Mesendoderm (in vitro differentiated cells): ENCODE measurements at regions not wholly inside any gene's neighbourhood (a gene's known extent, or its start where the extent isn't known, plus 50 kb on each side); places are given as distances from the start of the nearest gene placed in this dataset.
"Not testable (repeated sequence)": the region's sequence is repeated elsewhere in the genome, so short reads cannot be mapped to it uniquely, and the experiment has no call there.

Experiments used
- DNase-seq: peaks from one replicate; pipeline ENCODE4 v3.0.0; 2013
- H2AK5ac ChIP-seq: 2 replicates; pipeline ENCODE4 v1.6.1; 2013; ENCODE audit warnings: low read length, inconsistent platforms
- H2BK120ac ChIP-seq: 2 replicates; pipeline ENCODE4 v1.6.1; 2013; ENCODE audit warnings: low read depth, mild to moderate bottlenecking, low read length, moderate library complexity, mixed read lengths
- H2BK15ac ChIP-seq: replicated peaks from 2 replicates; pipeline ENCODE4 v1.6.1; 2013; ENCODE audit warnings: low read depth, mild to moderate bottlenecking, moderate library complexity
- H2BK5ac ChIP-seq: 2 replicates; pipeline ENCODE4 v1.6.1; 2013; ENCODE audit warnings: low read length, inconsistent platforms
- H3K18ac ChIP-seq: 2 replicates; pipeline ENCODE4 v1.6.1; 2013; ENCODE audit warnings: mild to moderate bottlenecking, low read length, mixed read lengths
- H3K23ac ChIP-seq: one replicate; pipeline ENCODE4 v1.6.1; 2013; ENCODE audit warnings: low read length
- H3K27ac ChIP-seq: 2 replicates; pipeline ENCODE4 v1.5.1; 2013; ENCODE audit warnings: low read depth, mild to moderate bottlenecking, inconsistent platforms, low read length, moderate library complexity
- H3K27me3 ChIP-seq: 2 replicates; pipeline ENCODE4 v1.6.1; 2013; ENCODE audit warnings: low read length, control low read depth, mild to moderate bottlenecking, inconsistent platforms; ENCODE audit not compliant: insufficient read depth, poor library complexity
- H3K36me3 ChIP-seq: 2 replicates; pipeline ENCODE4 v1.6.1; 2013; ENCODE audit warnings: low read length, inconsistent platforms; ENCODE audit not compliant: control insufficient read depth, insufficient read depth
- H3K4ac ChIP-seq: one replicate; pipeline ENCODE4 v1.6.1; 2013; ENCODE audit warnings: low read depth, mild to moderate bottlenecking, low read length, moderate library complexity
- H3K4me1 ChIP-seq: 2 replicates; pipeline ENCODE4 v1.6.1; 2013; ENCODE audit warnings: low read depth, low read length, inconsistent platforms; ENCODE audit not compliant: control insufficient read depth
- H3K4me2 ChIP-seq: 2 replicates; pipeline ENCODE4 v1.6.1; 2013; ENCODE audit warnings: low read length
- H3K4me3 ChIP-seq: 2 replicates; pipeline ENCODE4 v1.5.1; 2013; ENCODE audit warnings: mild to moderate bottlenecking, low read length
- H3K56ac ChIP-seq: one replicate; pipeline ENCODE4 v1.6.1; 2013; ENCODE audit warnings: low read length
- H3K79me1 ChIP-seq: 2 replicates; pipeline ENCODE4 v1.6.1; 2013; ENCODE audit warnings: low read length, inconsistent platforms
- H3K79me2 ChIP-seq: 2 replicates; pipeline ENCODE4 v1.6.1; 2013; ENCODE audit warnings: mild to moderate bottlenecking, low read length; ENCODE audit not compliant: control insufficient read depth, insufficient read depth
- H3K9ac ChIP-seq: 2 replicates; pipeline ENCODE4 v1.6.1; 2013; ENCODE audit warnings: low read length, inconsistent platforms
- H4K5ac ChIP-seq: one replicate; pipeline ENCODE4 v1.6.1; 2013; ENCODE audit warnings: low read length
- H4K8ac ChIP-seq: one replicate; pipeline ENCODE4 v1.6.1; 2013; ENCODE audit warnings: low read depth, mild to moderate bottlenecking, control low read depth, low read length, moderate library complexity
- WGBS: extraction: QIAGEN DNeasy Blood & Tissue Kit; methylation state at CpG from one replicate; pipeline ENCODE4 v1.1.7; 2013; ENCODE audit warnings: low lambda C conversion rate, missing lambda C conversion rate; ENCODE audit not compliant: insufficient coverage; ENCODE audit errors: extremely low coverage; 5-methylcytosine and 5-hydroxymethylcytosine counted together

DNA sequence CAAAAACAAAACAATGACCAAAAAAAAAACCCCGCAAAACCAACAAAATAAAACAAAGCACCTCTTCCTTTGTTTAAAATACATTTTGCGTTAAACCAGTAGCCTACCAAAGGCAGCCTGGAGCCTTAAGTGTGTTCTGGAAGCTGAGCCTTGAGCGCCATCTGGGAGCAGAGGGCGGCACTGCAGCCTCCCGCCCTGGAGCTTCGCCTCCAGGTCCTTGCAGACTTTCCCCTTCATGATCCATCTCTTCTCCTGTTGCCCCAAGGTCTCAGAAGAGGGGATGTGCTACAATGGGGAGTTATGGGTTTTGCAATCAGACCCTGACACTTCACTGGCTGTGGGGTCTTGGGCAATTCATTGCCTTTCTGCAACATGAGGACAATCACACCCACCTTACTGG is 204.9 kb downstream of the NPIPA8 start:
- not testable (repeated sequence) for H2BK15ac ChIP-seq, H3K4me1 ChIP-seq, H3K27me3 ChIP-seq, H4K5ac ChIP-seq, H3K23ac ChIP-seq, H3K9ac ChIP-seq, H3K4ac ChIP-seq, H3K18ac ChIP-seq, H3K27ac ChIP-seq, H3K36me3 ChIP-seq, H3K79me1 ChIP-seq, H2BK120ac ChIP-seq, H3K4me3 ChIP-seq, H3K56ac ChIP-seq, H2BK5ac ChIP-seq, DNase-seq, H3K79me2 ChIP-seq, H3K4me2 ChIP-seq, H2AK5ac ChIP-seq, H4K8ac ChIP-seq
- no CpG with 5 or more reads among the region's 6 CpGs for whole genome bisulfite sequencing

DNA sequence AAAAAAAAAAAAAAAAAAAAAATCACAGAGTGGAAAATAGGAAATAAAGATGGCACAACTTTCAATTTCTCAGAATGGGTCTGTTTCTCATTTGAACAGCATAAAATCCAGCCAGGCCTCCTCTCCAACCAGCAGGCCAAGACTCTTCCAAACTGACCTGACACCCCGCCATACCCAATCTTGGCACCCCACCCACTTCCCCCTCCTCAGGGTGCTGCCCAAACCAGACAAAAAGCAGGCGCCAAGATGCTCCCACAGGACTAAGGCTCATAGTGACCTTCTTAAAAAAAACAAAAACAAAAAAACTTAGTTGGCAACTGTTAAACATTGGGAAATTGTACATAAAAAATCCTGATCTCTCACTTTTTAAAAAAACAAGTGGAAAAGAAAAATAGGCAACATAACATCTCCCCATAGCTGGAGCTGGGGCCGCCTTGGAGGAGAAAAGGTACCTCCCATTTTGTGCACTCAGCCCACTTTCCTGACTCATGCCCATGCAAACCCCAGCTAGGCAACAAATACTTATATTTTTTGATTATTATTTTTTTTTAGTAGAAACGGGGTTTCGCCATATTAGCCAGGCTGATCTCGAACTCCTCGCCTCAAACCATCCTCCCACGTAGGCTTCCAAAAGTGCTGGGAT is 205.9 kb downstream of the NPIPA8 start:
- not testable (repeated sequence) for H4K5ac ChIP-seq, H3K4ac ChIP-seq, H2BK5ac ChIP-seq, H3K27me3 ChIP-seq, H3K4me3 ChIP-seq, H3K9ac ChIP-seq, H3K79me1 ChIP-seq, H3K79me2 ChIP-seq, H3K36me3 ChIP-seq, H3K18ac ChIP-seq, H3K4me1 ChIP-seq, H2BK120ac ChIP-seq, H2AK5ac ChIP-seq, H3K27ac ChIP-seq, H2BK15ac ChIP-seq, DNase-seq, H3K56ac ChIP-seq, H3K23ac ChIP-seq, H3K4me2 ChIP-seq, H4K8ac ChIP-seq
- no CpG with 5 or more reads among the region's 8 CpGs for WGBS

DNA sequence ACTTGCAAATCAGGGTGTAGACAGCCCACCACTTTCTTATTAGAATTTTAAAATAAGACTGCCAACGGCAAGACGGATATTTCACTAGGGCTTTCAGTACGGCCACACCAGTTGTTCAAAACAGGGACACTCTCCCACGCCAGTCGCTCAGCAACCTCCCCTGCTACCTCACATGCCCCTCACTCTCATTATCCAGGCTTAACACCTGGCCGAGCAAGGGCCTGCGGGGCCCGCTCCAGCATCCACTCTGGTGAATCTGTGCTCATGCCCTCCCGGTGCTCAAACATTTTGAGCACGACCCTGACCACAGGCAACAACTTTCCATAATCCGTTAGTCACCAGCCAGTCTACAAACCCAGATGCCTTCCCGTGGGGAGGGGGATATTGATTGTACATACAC is 209.5 kb downstream of the NPIPA8 start:
- H2BK15ac ChIP-seq, H2BK120ac ChIP-seq, H3K79me2 ChIP-seq, H4K8ac ChIP-seq, H3K23ac ChIP-seq, H3K4me2 ChIP-seq, H3K56ac ChIP-seq, DNase-seq, H3K4me3 ChIP-seq, H3K27me3 ChIP-seq, H3K27ac ChIP-seq, H4K5ac ChIP-seq, H3K9ac ChIP-seq, H3K36me3 ChIP-seq, H2AK5ac ChIP-seq, H3K79me1 ChIP-seq, H3K4ac ChIP-seq, H3K18ac ChIP-seq, H2BK5ac ChIP-seq, H3K4me1 ChIP-seq: not testable (repeated sequence)
- no CpG with 5 or more reads among the region's 12 CpGs for WGBS

DNA sequence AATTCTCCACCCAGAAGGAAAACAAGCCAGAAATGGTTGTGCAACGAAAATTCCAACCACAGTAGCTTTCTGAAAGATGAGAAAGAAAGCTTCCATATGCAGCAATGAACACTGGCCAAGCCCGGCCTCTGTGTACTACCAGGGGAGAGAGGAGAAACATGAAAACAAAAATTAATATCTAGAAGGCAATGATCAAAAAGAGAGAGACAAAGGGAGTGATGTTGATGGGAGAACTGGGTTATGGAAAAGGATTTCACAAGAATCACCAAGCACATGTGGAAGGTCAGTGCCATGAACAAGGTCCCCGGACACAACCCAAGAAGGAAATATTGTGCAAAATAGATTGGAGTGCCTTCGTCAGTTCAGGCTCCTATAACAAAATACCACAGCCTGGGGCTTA is 217.4 kb downstream of the NPIPA8 start:
- H3K4me3 ChIP-seq, H4K8ac ChIP-seq, H3K79me2 ChIP-seq, H3K79me1 ChIP-seq, H2BK120ac ChIP-seq, H3K27me3 ChIP-seq, H3K9ac ChIP-seq, DNase-seq, H3K27ac ChIP-seq, H2AK5ac ChIP-seq, H3K36me3 ChIP-seq, H2BK15ac ChIP-seq, H3K4me1 ChIP-seq, H3K4me2 ChIP-seq, H3K23ac ChIP-seq, H3K4ac ChIP-seq, H4K5ac ChIP-seq, H3K56ac ChIP-seq, H2BK5ac ChIP-seq, H3K18ac ChIP-seq: not testable (repeated sequence)
- no CpG with 5 or more reads among the region's 4 CpGs for WGBS

DNA sequence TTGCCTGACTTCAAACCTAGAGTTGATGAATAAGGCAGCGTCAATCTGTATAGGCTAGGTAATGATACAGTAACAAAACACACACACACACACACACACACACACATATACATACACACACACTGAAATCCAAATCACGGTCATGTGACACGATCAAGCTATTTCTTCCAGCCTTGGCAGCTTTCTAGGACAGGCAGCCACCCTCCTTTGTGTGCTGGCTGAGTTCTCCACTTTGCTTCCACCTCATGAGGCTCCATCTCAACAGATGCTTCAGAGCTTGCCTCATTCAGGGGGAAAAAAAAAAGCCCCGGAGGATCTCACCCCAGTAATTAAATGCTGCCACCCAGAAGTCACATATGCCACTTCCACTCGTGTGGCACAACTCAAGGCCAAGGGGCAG is 217.9 kb downstream of the NPIPA8 start:
- not testable (repeated sequence) for H3K4me3 ChIP-seq, H3K9ac ChIP-seq, H2BK15ac ChIP-seq, DNase-seq, H3K4ac ChIP-seq, H4K5ac ChIP-seq, H3K4me2 ChIP-seq, H3K27ac ChIP-seq, H4K8ac ChIP-seq, H2BK120ac ChIP-seq, H3K27me3 ChIP-seq, H2AK5ac ChIP-seq, H3K4me1 ChIP-seq, H3K79me2 ChIP-seq, H3K36me3 ChIP-seq, H3K18ac ChIP-seq, H3K23ac ChIP-seq, H3K79me1 ChIP-seq, H2BK5ac ChIP-seq, H3K56ac ChIP-seq
- no CpG with 5 or more reads among the region's 5 CpGs for WGBS

DNA sequence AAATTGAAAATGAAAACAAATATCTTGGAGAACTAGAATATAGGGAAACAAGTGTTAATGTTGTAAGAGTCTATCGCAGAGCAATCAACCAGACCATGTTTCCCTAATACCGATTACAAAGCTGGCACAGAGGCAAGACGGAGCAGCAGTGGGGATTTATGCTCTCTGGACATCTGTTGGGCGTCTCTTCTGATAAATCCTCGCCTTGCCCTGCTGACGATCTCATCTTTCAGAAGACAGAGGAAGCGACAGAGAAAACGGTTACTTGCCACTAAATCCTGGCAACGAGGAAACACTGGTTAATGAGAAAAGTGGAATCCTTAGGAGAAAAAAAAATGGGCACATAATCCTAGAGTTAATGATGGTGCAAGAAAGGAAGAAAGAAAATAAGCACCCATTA is 218.5 kb downstream of the NPIPA8 start:
- H3K27ac ChIP-seq, H3K4me3 ChIP-seq, H3K56ac ChIP-seq, H3K4ac ChIP-seq, H2AK5ac ChIP-seq, H2BK120ac ChIP-seq, H3K18ac ChIP-seq, H3K4me2 ChIP-seq, H2BK5ac ChIP-seq, H3K4me1 ChIP-seq, H3K79me2 ChIP-seq, H4K5ac ChIP-seq, H3K36me3 ChIP-seq, H3K23ac ChIP-seq, DNase-seq, H3K27me3 ChIP-seq, H2BK15ac ChIP-seq, H3K79me1 ChIP-seq, H3K9ac ChIP-seq, H4K8ac ChIP-seq: not testable (repeated sequence)
- WGBS = no CpG with 5 or more reads among the region's 9 CpGs
